Suprapubic skin (tissue), 4 donors: ENCODE measurements at regions not wholly inside any gene's neighbourhood (a gene's known extent, or its start where the extent isn't known, plus 50 kb on each side); places are given as distances from the start of the nearest gene placed in this dataset.

Source experiments
- DNase-seq, 2 donors: peaks; one replicate each; pipeline ENCODE4 v3.0.0-alpha.2; 2019; ENCODE audit warnings: low spot score in 2 of 2
- H3K27ac ChIP-seq: fragments of 200-600 bp; sonication (generic); one replicate; pipeline ENCODE4 v1.5.1; 2019
- H3K27me3 ChIP-seq: fragments of 200-600 bp; sonication (generic); one replicate; pipeline ENCODE4 v1.5.1; 2019
- H3K36me3 ChIP-seq: fragments of 200-600 bp; sonication (generic); one replicate; pipeline ENCODE4 v1.5.1; 2019
- H3K4me1 ChIP-seq: fragments of 200-600 bp; sonication (generic); one replicate; pipeline ENCODE4 v1.5.1; 2019
- H3K4me3 ChIP-seq: fragments of 200-600 bp; sonication (generic); one replicate; pipeline ENCODE4 v1.5.1; 2019; ENCODE audit warnings: mild to moderate bottlenecking
- H3K9me3 ChIP-seq: fragments of 200-600 bp; sonication (generic); one replicate; pipeline ENCODE4 v1.5.1; 2019
- CTCF ChIP-seq, 2 donors: fragments of 200-600 bp in 1 of 2; fragments of 450-650 bp in 1 of 2; sonication (generic) in 1 of 2; IDR thresholded peaks; one replicate each; pipeline ENCODE4 v1.5.1; 2016 to 2019; ENCODE audit warnings: antibody characterized with exemption in 2 of 2, mild to moderate bottlenecking in 1 of 2, moderate library complexity in 1 of 2
- EP300 ChIP-seq: sonication (generic); formaldehyde crosslinking; IDR thresholded peaks from one replicate; pipeline ENCODE4 v1.6.1; 2017; ENCODE audit warnings: antibody characterized with exemption
- POLR2A ChIP-seq, 2 donors: fragments of 450-650 bp; IDR thresholded peaks; one replicate each; pipeline ENCODE4 v1.6.1; 2017; ENCODE audit warnings: antibody characterized with exemption in 2 of 2, mild to moderate bottlenecking in 2 of 2, moderate library complexity in 2 of 2
- POLR2AphosphoS5 ChIP-seq, 3 donors: sonication (generic); formaldehyde crosslinking; IDR thresholded peaks; one replicate each; pipeline ENCODE4 v1.6.1; 2017; ENCODE audit warnings: antibody characterized with exemption in 3 of 3
- WGBS: methylation state at CpG from one replicate; pipeline ENCODE4 v1.1.5; 2018; 5-methylcytosine and 5-hydroxymethylcytosine counted together

GRCh38 chr1:30535595-30536325, 187.6 kb downstream of the MATN1 start:
- no peaks in the 10 kb centered on the region for H3K27me3 ChIP-seq
- whole genome bisulfite sequencing = 71% methylated on average over 6 of the region's 6 CpGs
- H3K4me3 ChIP-seq = no peak overlapping the region
- H3K27ac ChIP-seq = no peak overlapping the region
- TF ChIP-seq POLR2AphosphoS5 (IDR thresholded peaks at IDR 0.05) (no peak), CTCF (IDR thresholded peaks at IDR 0.05) (no peak), POLR2A (IDR thresholded peaks at IDR 0.05) (no peak), EP300 (no peak)
- H3K36me3 ChIP-seq = no peaks in the 10 kb centered on the region
- DNase-seq = no peak
- H3K9me3 ChIP-seq = no peaks in the 10 kb centered on the region
- no peaks in the 10 kb centered on the region for H3K4me1 ChIP-seq

GRCh38 chr1:30534551-30534940, 188.8 kb downstream of the MATN1 start:
- H3K27me3 ChIP-seq = no peaks in the 10 kb centered on the region
- no peak overlapping the region for H3K27ac ChIP-seq
- no peak for DNase-seq
- no peak for TF ChIP-seq POLR2AphosphoS5 (IDR thresholded peaks at IDR 0.05)
- TF ChIP-seq CTCF (IDR thresholded peaks at IDR 0.05) = no peak
- TF ChIP-seq POLR2A (IDR thresholded peaks at IDR 0.05) = no peak
- TF ChIP-seq EP300 = no peak
- H3K4me3 ChIP-seq = no peak overlapping the region
- no peaks in the 10 kb centered on the region for H3K9me3 ChIP-seq
- WGBS = 83% methylated on average over 2 of the region's 3 CpGs
- no peaks in the 10 kb centered on the region for H3K4me1 ChIP-seq
- H3K36me3 ChIP-seq = no peaks in the 10 kb centered on the region

- H3K27me3 ChIP-seq = no peaks in the 10 kb centered on the region
- TF ChIP-seq CTCF (IDR thresholded peaks at IDR 0.05) = no peak
- no peak for TF ChIP-seq POLR2AphosphoS5 (IDR thresholded peaks at IDR 0.05)
- no peak for TF ChIP-seq EP300
- no peak for TF ChIP-seq POLR2A (IDR thresholded peaks at IDR 0.05)
- H3K27ac ChIP-seq = no peak overlapping the region
- 85% methylated on average over 5 of the region's 6 CpGs for whole genome bisulfite sequencing
- H3K9me3 ChIP-seq = no peaks in the 10 kb centered on the region
- H3K4me3 ChIP-seq = no peak overlapping the region
- no peaks in the 10 kb centered on the region for H3K36me3 ChIP-seq
- H3K4me1 ChIP-seq = no peaks in the 10 kb centered on the region
- peak in 1 of 2 donors; percentile 21 for DNase-seq
These were observed 189.4 kb downstream of the MATN1 start for GRCh38 chr1:30533796-30534550.

GRCh38 chr1:30533141-30533540, 190.2 kb downstream of the MATN1 start:
- Histone ChIP-seq H3K27me3 (no peaks in the 10 kb centered on the region), H3K36me3 (no peaks in the 10 kb centered on the region), H3K9me3 (no peaks in the 10 kb centered on the region), H3K27ac (no peak overlapping the region), H3K4me3 (no peak overlapping the region), H3K4me1 (no peaks in the 10 kb centered on the region)
- no peak for TF ChIP-seq POLR2A (IDR thresholded peaks at IDR 0.05)
- WGBS = 64% methylated on average over 3 of the region's 3 CpGs
- peak in 1 of 2 donors; percentile 37 for DNase-seq

GRCh38 chr1:30532621-30533020, 190.8 kb downstream of the MATN1 start:
- Histone ChIP-seq H3K4me1 (no peaks in the 10 kb centered on the region), H3K4me3 (no peak overlapping the region), H3K36me3 (no peaks in the 10 kb centered on the region), H3K9me3 (no peaks in the 10 kb centered on the region), H3K27me3 (no peaks in the 10 kb centered on the region), H3K27ac (no peak overlapping the region)
- DNase-seq = peak in 1 of 2 donors; percentile 16
- no peak for TF ChIP-seq CTCF (IDR thresholded peaks at IDR 0.05)
- TF ChIP-seq POLR2A (IDR thresholded peaks at IDR 0.05) = no peak
- TF ChIP-seq POLR2AphosphoS5 (IDR thresholded peaks at IDR 0.05) = no peak
- TF ChIP-seq EP300 = no peak
- WGBS = 94% methylated on average over 3 of the region's 3 CpGs
